Left lung (tissue), 4 donors: ENCODE measurements at regions not wholly inside any gene's neighbourhood (a gene's known extent, or its start where the extent isn't known, plus 50 kb on each side); places are given as distances from the start of the nearest gene placed in this dataset.

Experiments
- ATAC-seq: fragments of 200-7000 bp; cut with Tn5 transposase; one replicate; pipeline ENCODE4 v1.9.1; 2020; ENCODE audit warnings: moderate library complexity
- DNase-seq, 4 donors: peaks; one replicate each; pipeline ENCODE4 v3.0.0-alpha.2; 2013 to 2020
- H3K27ac ChIP-seq, 2 donors: fragments of 200-600 bp; sonication (generic) in 1 of 2; one replicate each; pipeline versions ENCODE4 v1.5.0 to v1.8.0; 2020 to 2021
- H3K27me3 ChIP-seq, 2 donors: fragments of 200-600 bp; sonication (generic) in 1 of 2; one replicate each; pipeline versions ENCODE4 v1.5.0 to v1.8.0; 2020 to 2021
- H3K36me3 ChIP-seq, 2 donors: fragments of 200-600 bp; sonication (generic) in 1 of 2; one replicate each; pipeline versions ENCODE4 v1.5.0 to v1.8.0; 2020 to 2021
- H3K4me1 ChIP-seq, 2 donors: fragments of 200-600 bp; one replicate each; pipeline ENCODE4 v1.8.0; 2021
- H3K4me3 ChIP-seq, 2 donors: fragments of 200-600 bp; sonication (generic) in 1 of 2; one replicate each; pipeline versions ENCODE4 v1.5.0 to v1.8.0; 2020 to 2021; ENCODE audit warnings: mild to moderate bottlenecking in 1 of 2
- H3K9me3 ChIP-seq, 2 donors: fragments of 200-600 bp; sonication (generic) in 1 of 2; one replicate each; pipeline versions ENCODE4 v1.5.0 to v1.8.0; 2020 to 2021
- CTCF ChIP-seq, 2 donors: fragments of 200-600 bp; sonication (generic) in 1 of 2; IDR thresholded peaks; one replicate each; pipeline versions ENCODE4 v1.5.0 to v1.8.0; 2021; ENCODE audit warnings: antibody characterized with exemption in 2 of 2
- intact Hi-C, 2 donors: fragments of 100-400 bp; cut with DNase I; formaldehyde crosslinking; loops; one replicate each; pipeline versions ENCODE4 v1.11.2 to v1.14.2; 2022
- donor health status: DM: no; HTN: yes; CAD: no.
- donor health status: DM: no; HTN: no; CAD: no.

- TF ChIP-seq CTCF (IDR thresholded peaks at IDR 0.05): no peak
- peak overlapping the region; percentile 50 to 93 for H3K27ac ChIP-seq
- H3K4me1 ChIP-seq: peaks cover 0 to 2% of the 10 kb centered on the region in 2 donors
- intact Hi-C loops: no loop called here
- no peaks in the 10 kb centered on the region for H3K9me3 ChIP-seq
- H3K36me3 ChIP-seq: no peaks in the 10 kb centered on the region
- H3K27me3 ChIP-seq: peaks cover 0 to 26% of the 10 kb centered on the region in 2 donors
- ATAC-seq (peak; percentile 61), DNase-seq (peak in 3 of 4 donors; percentile 54 to 62 (median 58))
- no peak overlapping the region for H3K4me3 ChIP-seq
These were observed 95.3 kb upstream of the COL5A1 start for GRCh38 chr9:134546246-134546731.

GRCh38 chr9:134546746-134547145 is 94.9 kb upstream of the COL5A1 start:
- peaks cover 0 to 31% of the 10 kb centered on the region in 2 donors for H3K27me3 ChIP-seq
- H3K4me1 ChIP-seq: peaks cover 2 to 5% of the 10 kb centered on the region in 2 donors
- peak overlapping the region in 1 of 2 donors; percentile 93 for H3K27ac ChIP-seq
- ATAC-seq (no peak), DNase-seq (peak in 1 of 4 donors; percentile 29)
- TF ChIP-seq CTCF (IDR thresholded peaks at IDR 0.05): no peak
- no peaks in the 10 kb centered on the region for H3K9me3 ChIP-seq
- intact Hi-C loops: no loop called here
- no peaks in the 10 kb centered on the region for H3K36me3 ChIP-seq
- H3K4me3 ChIP-seq: no peak overlapping the region

GRCh38 chr9:134547161-134548100 is 94.2 kb upstream of the COL5A1 start:
- H3K4me3 ChIP-seq: no peak overlapping the region
- peaks cover 0 to 38% of the 10 kb centered on the region in 2 donors for H3K27me3 ChIP-seq
- no peaks in the 10 kb centered on the region for H3K36me3 ChIP-seq
- peak overlapping the region in 1 of 2 donors; percentile 93 for H3K27ac ChIP-seq
- intact Hi-C loops: no loop called here
- H3K4me1 ChIP-seq: peaks cover 8 to 12% of the 10 kb centered on the region in 2 donors
- no peak for TF ChIP-seq CTCF (IDR thresholded peaks at IDR 0.05)
- DNase-seq (peak in 2 of 4 donors; percentile 29 to 70), ATAC-seq (no peak)
- H3K9me3 ChIP-seq: no peaks in the 10 kb centered on the region

- Histone ChIP-seq H3K4me1 (peaks cover 13 to 15% of the 10 kb centered on the region in 2 donors), H3K36me3 (no peaks in the 10 kb centered on the region), H3K4me3 (no peak overlapping the region), H3K27ac (no peak overlapping the region), H3K9me3 (no peaks in the 10 kb centered on the region), H3K27me3 (peaks cover 0 to 45% of the 10 kb centered on the region in 2 donors)
- ATAC-seq (no peak), DNase-seq (peak in 1 of 4 donors; percentile 15)
- TF ChIP-seq CTCF (IDR thresholded peaks at IDR 0.05): no peak
- intact Hi-C loops: no loop called here
These were observed 93.4 kb upstream of the COL5A1 start for GRCh38 chr9:134548185-134548584.

- peaks cover 0 to 50% of the 10 kb centered on the region in 2 donors for H3K27me3 ChIP-seq
- ATAC-seq (no peak), DNase-seq (peak in 1 of 4 donors; percentile 29)
- no peak for TF ChIP-seq CTCF (IDR thresholded peaks at IDR 0.05)
- intact Hi-C loops: no loop called here
- H3K9me3 ChIP-seq: no peaks in the 10 kb centered on the region
- H3K27ac ChIP-seq: no peak overlapping the region
- peaks cover 13 to 15% of the 10 kb centered on the region in 2 donors for H3K4me1 ChIP-seq
- no peaks in the 10 kb centered on the region for H3K36me3 ChIP-seq
- no peak overlapping the region for H3K4me3 ChIP-seq
These were observed 93.0 kb upstream of the COL5A1 start for GRCh38 chr9:134548618-134549017.
